Vagina (tissue), 2 donors: ENCODE measurements at regions not wholly inside any gene's neighbourhood (a gene's known extent, or its start where the extent isn't known, plus 50 kb on each side); places are given as distances from the start of the nearest gene placed in this dataset.

Experiments used
- CTCF ChIP-seq, 3 experiments: fragments of 450-650 bp in 2 of 3; fragments of 200-600 bp in 1 of 3; sonication (generic) in 1 of 3; IDR thresholded peaks; one replicate each; pipeline ENCODE4 v1.5.1; 2017 to 2019; ENCODE audit warnings: antibody characterized with exemption in 3 of 3, mild to moderate bottlenecking in 2 of 3, moderate library complexity in 2 of 3
- POLR2AphosphoS5 ChIP-seq, 2 donors: sonication (generic); formaldehyde crosslinking; IDR thresholded peaks; one replicate each; pipeline ENCODE4 v1.9.0; 2017; ENCODE audit warnings: antibody characterized with exemption in 2 of 2, mild to moderate bottlenecking in 2 of 2, low read depth in 1 of 2; ENCODE audit not compliant: insufficient read depth in 1 of 2

GRCh38 chrX:7689791-7690412 lies 153.1 kb upstream of the VCX start:
- TF ChIP-seq CTCF (IDR thresholded peaks at IDR 0.05): no peak
- no peak for TF ChIP-seq POLR2AphosphoS5 (IDR thresholded peaks at IDR 0.05; ENCODE audit: insufficient read depth in 1 of 2, low read depth in 1 of 2)
